ENCODE measurements at regions not wholly inside any gene's neighbourhood (a gene's known extent, or its start where the extent isn't known, plus 50 kb on each side); places are given as distances from the start of the nearest gene placed in this dataset.
A peak's percentile ranks its signal among the peaks of the same experiment; 100 is the strongest.
"Not testable (repeated sequence)": the region's sequence is repeated elsewhere in the genome, so short reads cannot be mapped to it uniquely, and the experiment has no call there.

GRCh38 chr1:219066631-219067349 lies 106.9 kb upstream of the LYPLAL1 start:
- POLR2A ChIA-PET: no interaction called here
- no peak overlapping the region for H3K4me3 Mint-ChIP-seq
- peaks cover 3% of the 10 kb centered on the region for H3K27me3 Mint-ChIP-seq
- no peaks in the 10 kb centered on the region for H3K36me3 Mint-ChIP-seq (ENCODE audit: low read depth)
- peaks cover 4% of the 10 kb centered on the region for H3K4me1 Mint-ChIP-seq (ENCODE audit: low read depth)
- CTCF ChIA-PET: interaction anchor here (0.9 to 1.2 kb wide), 2 partner anchors 13 to 34 kb away, joined by 3 read pairs; no protein-coding TSS in a partner anchor
- ATAC-seq: no peak
- DNase-seq: no peak
- H3K27ac Mint-ChIP-seq: no peak overlapping the region
- intact Hi-C loops (cut with micrococcal nuclease): no loop called here
- peaks cover 2% of the 10 kb centered on the region for H3K9me3 Mint-ChIP-seq
- peak; percentile 20 for TF ChIP-seq CTCF (IDR thresholded peaks at IDR 0.05)

- intact Hi-C loops (cut with micrococcal nuclease): no loop called here
- peak; percentile 53 for ATAC-seq
- peaks cover 3% of the 10 kb centered on the region for H3K27me3 Mint-ChIP-seq
These were observed 106.3 kb upstream of the LYPLAL1 start for GRCh38 chr1:219067350-219067712.

GRCh38 chr1:219070395-219070794 lies 103.3 kb upstream of the LYPLAL1 start:
- CTCF ChIA-PET; H3K36me3 Mint-ChIP-seq (ENCODE audit: low read depth); H3K27me3 Mint-ChIP-seq; H3K9me3 Mint-ChIP-seq; ATAC-seq; intact Hi-C loops (cut with micrococcal nuclease); DNase-seq; H3K4me1 Mint-ChIP-seq (ENCODE audit: low read depth); H3K27ac Mint-ChIP-seq; POLR2A ChIA-PET; H3K4me3 Mint-ChIP-seq: not testable (repeated sequence)

More at GRCh38 chr1:219067350-219067712, 106.3 kb upstream of the LYPLAL1 start:
- peaks cover 4% of the 10 kb centered on the region for H3K4me1 Mint-ChIP-seq (ENCODE audit: low read depth)
- ChIA-PET CTCF (interaction anchor here (1.2 kb wide), 1 partner anchor 35 kb away, joined by 3 read pairs; no protein-coding TSS in a partner anchor), POLR2A (no interaction called here)
- no peak for DNase-seq
- no peak overlapping the region for H3K4me3 Mint-ChIP-seq
- H3K9me3 Mint-ChIP-seq: peaks cover 2% of the 10 kb centered on the region
- no peaks in the 10 kb centered on the region for H3K36me3 Mint-ChIP-seq (ENCODE audit: low read depth)
- no peak overlapping the region for H3K27ac Mint-ChIP-seq
- peak; percentile 12 for TF ChIP-seq CTCF (IDR thresholded peaks at IDR 0.05)

GRCh38 chr1:219071209-219071608 lies 102.5 kb upstream of the LYPLAL1 start:
- H3K9me3 Mint-ChIP-seq: peaks cover 2% of the 10 kb centered on the region
- intact Hi-C loops (cut with micrococcal nuclease): no loop called here
- ATAC-seq (no peak), DNase-seq (no peak)
- H3K36me3 Mint-ChIP-seq (ENCODE audit: low read depth): no peaks in the 10 kb centered on the region
- H3K27ac Mint-ChIP-seq: no peak overlapping the region
- no peak for TF ChIP-seq CTCF (IDR thresholded peaks at IDR 0.05)
- peaks cover 1% of the 10 kb centered on the region for H3K27me3 Mint-ChIP-seq
- H3K4me1 Mint-ChIP-seq (ENCODE audit: low read depth): peaks cover 2% of the 10 kb centered on the region
- no peak overlapping the region for H3K4me3 Mint-ChIP-seq
- ChIA-PET POLR2A (interaction anchor here (0.6 kb wide), 1 partner anchor 53 kb away, joined by 3 read pairs; no protein-coding TSS in a partner anchor), CTCF (no interaction called here)

GRCh38 chr1:219072329-219072728 lies 101.3 kb upstream of the LYPLAL1 start:
- intact Hi-C loops (cut with micrococcal nuclease): no loop called here
- TF ChIP-seq CTCF (IDR thresholded peaks at IDR 0.05): no peak
- CTCF ChIA-PET: no interaction called here
- Mint-ChIP-seq H3K27ac (no peak overlapping the region), H3K27me3 (peaks cover 1% of the 10 kb centered on the region), H3K4me1 (ENCODE audit: low read depth) (no peaks in the 10 kb centered on the region), H3K36me3 (ENCODE audit: low read depth) (no peaks in the 10 kb centered on the region), H3K4me3 (no peak overlapping the region), H3K9me3 (peaks cover 2% of the 10 kb centered on the region)
- ATAC-seq (no peak), DNase-seq (no peak)
- POLR2A ChIA-PET: no interaction called here

Data from activated CD8-positive, alpha-beta T cell treated with anti-CD3 and anti-CD28 coated beads for 36 hours (primary cell).